Tibial artery (tissue), 4 donors: ENCODE measurements at regions not wholly inside any gene's neighbourhood (a gene's known extent, or its start where the extent isn't known, plus 50 kb on each side); places are given as distances from the start of the nearest gene placed in this dataset.

Source experiments
- DNase-seq, 2 donors: peaks; one replicate each; pipeline ENCODE4 v3.0.0-alpha.2; 2019
- H3K27ac ChIP-seq, 2 donors: fragments of 200-600 bp; sonication (generic) in 1 of 2; 1 replicate in 1 of 2; 2 replicates in 1 of 2; pipeline ENCODE4 v1.5.1; 2018 to 2019; ENCODE audit warnings: mild to moderate bottlenecking in 1 of 2
- H3K27me3 ChIP-seq, 2 donors: fragments of 200-600 bp; sonication (generic) in 1 of 2; one replicate each; pipeline versions ENCODE4 v1.5.1 to v1.6.0; 2016 to 2019
- H3K36me3 ChIP-seq, 3 donors: fragments of 200-600 bp; sonication (generic) in 2 of 3; one replicate each; pipeline ENCODE4 v1.5.1; 2016 to 2019; ENCODE audit warnings: mild to moderate bottlenecking in 2 of 3
- H3K4me1 ChIP-seq, 4 donors: fragments of 200-600 bp; sonication (generic) in 2 of 4; 1 replicate in 3 of 4; 2 replicates in 1 of 4; pipeline ENCODE4 v1.5.1; 2016 to 2019
- H3K4me3 ChIP-seq, 2 donors: fragments of 200-600 bp; sonication (generic) in 1 of 2; 1 replicate in 1 of 2; 2 replicates in 1 of 2; pipeline ENCODE4 v1.5.1; 2018 to 2019; ENCODE audit warnings: mild to moderate bottlenecking in 2 of 2
- H3K9me3 ChIP-seq, 3 donors: fragments of 200-600 bp; sonication (generic) in 1 of 3; one replicate each; pipeline ENCODE4 v1.5.1; 2016 to 2019
- CTCF ChIP-seq, 2 experiments: fragments of 200-600 bp in 1 of 2; fragments of 450-650 bp in 1 of 2; IDR thresholded peaks; one replicate each; pipeline ENCODE4 v1.5.1; 2017 to 2019; ENCODE audit warnings: antibody characterized with exemption in 2 of 2, mild to moderate bottlenecking in 1 of 2, moderate library complexity in 1 of 2
- intact Hi-C: fragments of 100-400 bp; cut with DNase I; formaldehyde crosslinking; loops from one replicate; pipeline ENCODE4 v1.15.0; 2023; ENCODE audit warnings: low total_unique reads

GRCh38 chr2:120850551-120850950 lies 114.9 kb downstream of the GLI2 start:
- intact Hi-C loops = no loop called here
- Histone ChIP-seq H3K4me3 (no peak overlapping the region), H3K36me3 (no peaks in the 10 kb centered on the region), H3K4me1 (peaks cover 0 to 18% (median 11%) of the 10 kb centered on the region in 4 donors), H3K9me3 (peaks cover 0 to 14% (median 0%) of the 10 kb centered on the region in 3 donors), H3K27ac (no peak overlapping the region), H3K27me3 (no peaks in the 10 kb centered on the region)
- DNase-seq = peak in 1 of 2 donors; percentile 28
- TF ChIP-seq CTCF (IDR thresholded peaks at IDR 0.05) = no peak

- peaks cover 0 to 14% (median 0%) of the 10 kb centered on the region in 3 donors for H3K9me3 ChIP-seq
- peaks cover 0 to 24% (median 14%) of the 10 kb centered on the region in 4 donors for H3K4me1 ChIP-seq
- H3K36me3 ChIP-seq = no peaks in the 10 kb centered on the region
- no peaks in the 10 kb centered on the region for H3K27me3 ChIP-seq
- H3K4me3 ChIP-seq = no peak overlapping the region
- H3K27ac ChIP-seq = no peak overlapping the region
- intact Hi-C loops = no loop called here
- DNase-seq = peak in 1 of 2 donors; percentile 50
- no peak for TF ChIP-seq CTCF (IDR thresholded peaks at IDR 0.05)
These were observed 115.6 kb downstream of the GLI2 start for GRCh38 chr2:120851116-120851773.

- H3K4me1 ChIP-seq = peaks cover 0 to 29% (median 18%) of the 10 kb centered on the region in 4 donors
- H3K27me3 ChIP-seq = no peaks in the 10 kb centered on the region
- no peak for TF ChIP-seq CTCF (IDR thresholded peaks at IDR 0.05)
- H3K36me3 ChIP-seq = no peaks in the 10 kb centered on the region
- H3K9me3 ChIP-seq = peaks cover 0 to 14% (median 0%) of the 10 kb centered on the region in 3 donors
- DNase-seq = peak in 1 of 2 donors; percentile 65
- H3K27ac ChIP-seq = no peak overlapping the region
- intact Hi-C loops = no loop called here
- H3K4me3 ChIP-seq = no peak overlapping the region
These were observed 116.6 kb downstream of the GLI2 start for GRCh38 chr2:120852200-120852815.

GRCh38 chr2:120853306-120854013 lies 117.8 kb downstream of the GLI2 start:
- Histone ChIP-seq H3K27ac (no peak overlapping the region), H3K4me3 (no peak overlapping the region), H3K27me3 (no peaks in the 10 kb centered on the region), H3K4me1 (peaks cover 0 to 17% (median 9%) of the 10 kb centered on the region in 4 donors), H3K9me3 (peaks cover 0 to 14% (median 0%) of the 10 kb centered on the region in 3 donors), H3K36me3 (no peaks in the 10 kb centered on the region)
- peak in 1 of 2 donors; percentile 53 for DNase-seq
- TF ChIP-seq CTCF (IDR thresholded peaks at IDR 0.05) = no peak
- intact Hi-C loops = no loop called here

- H3K27ac ChIP-seq = no peak overlapping the region
- H3K4me3 ChIP-seq = no peak overlapping the region
- H3K36me3 ChIP-seq = no peaks in the 10 kb centered on the region
- no peaks in the 10 kb centered on the region for H3K27me3 ChIP-seq
- peaks cover 0 to 14% (median 8%) of the 10 kb centered on the region in 4 donors for H3K4me1 ChIP-seq
- H3K9me3 ChIP-seq = peaks cover 0 to 7% (median 0%) of the 10 kb centered on the region in 3 donors
- peak in 1 of 2 donors; percentile 43 for DNase-seq
- intact Hi-C loops = no loop called here
- TF ChIP-seq CTCF (IDR thresholded peaks at IDR 0.05) = no peak
These were observed 118.4 kb downstream of the GLI2 start for GRCh38 chr2:120854014-120854620.
